Thyroid gland (tissue), 4 donors: ENCODE measurements at regions not wholly inside any gene's neighbourhood (a gene's known extent, or its start where the extent isn't known, plus 50 kb on each side); places are given as distances from the start of the nearest gene placed in this dataset.

Experiments used
- DNase-seq, 2 donors: peaks; one replicate each; pipeline ENCODE4 v3.0.0-alpha.2; 2019
- H3K27ac ChIP-seq, 3 donors: fragments of 200-600 bp; sonication (generic); 1 replicate in 2 of 3; 2 replicates in 1 of 3; pipeline ENCODE4 v1.5.1; 2016 to 2019; ENCODE audit warnings: mild to moderate bottlenecking in 1 of 3, moderate library complexity in 1 of 3
- H3K27me3 ChIP-seq: fragments of 200-600 bp; sonication (generic); one replicate; pipeline ENCODE4 v1.5.1; 2019
- H3K36me3 ChIP-seq, 2 donors: fragments of 200-600 bp; sonication (generic); one replicate each; pipeline ENCODE4 v1.5.1; 2016 to 2019
- H3K4me1 ChIP-seq, 2 donors: fragments of 200-600 bp; sonication (generic); one replicate each; pipeline ENCODE4 v1.5.1; 2017 to 2019
- H3K4me3 ChIP-seq, 3 donors: fragments of 200-600 bp; sonication (generic); replicated peaks in 1 of 3; 1 replicate in 2 of 3; 2 replicates in 1 of 3; pipeline ENCODE4 v1.5.1; 2016; ENCODE audit warnings: mild to moderate bottlenecking in 1 of 3
- H3K9me3 ChIP-seq: fragments of 200-600 bp; sonication (generic); one replicate; pipeline ENCODE4 v1.5.1; 2017
- POLR2A ChIP-seq, 2 donors: fragments of 450-650 bp; IDR thresholded peaks; one replicate each; pipeline ENCODE4 v1.6.1; 2017; ENCODE audit warnings: antibody characterized with exemption in 2 of 2, mild to moderate bottlenecking in 2 of 2, moderate library complexity in 1 of 2
- WGBS, 2 donors: methylation state at CpG; one replicate each; pipeline ENCODE4 v1.1.5; 2017; 5-methylcytosine and 5-hydroxymethylcytosine counted together
- intact Hi-C: fragments of 100-400 bp; cut with DNase I; formaldehyde crosslinking; loops from one replicate; pipeline ENCODE4 v1.15.1; 2023
- TF ChIP-seq, protein P1 (sequence below), 6 experiments: fragments of 200-600 bp in 3 of 6; fragments of 450-650 bp in 3 of 6; sonication (generic) in 3 of 6; IDR thresholded peaks; one replicate each; pipeline ENCODE4 v1.5.1; 2016 to 2019; ENCODE audit warnings: antibody characterized with exemption in 6 of 6, mild to moderate bottlenecking in 2 of 6, inconsistent platforms in 1 of 6, moderate library complexity in 1 of 6

DNA sequence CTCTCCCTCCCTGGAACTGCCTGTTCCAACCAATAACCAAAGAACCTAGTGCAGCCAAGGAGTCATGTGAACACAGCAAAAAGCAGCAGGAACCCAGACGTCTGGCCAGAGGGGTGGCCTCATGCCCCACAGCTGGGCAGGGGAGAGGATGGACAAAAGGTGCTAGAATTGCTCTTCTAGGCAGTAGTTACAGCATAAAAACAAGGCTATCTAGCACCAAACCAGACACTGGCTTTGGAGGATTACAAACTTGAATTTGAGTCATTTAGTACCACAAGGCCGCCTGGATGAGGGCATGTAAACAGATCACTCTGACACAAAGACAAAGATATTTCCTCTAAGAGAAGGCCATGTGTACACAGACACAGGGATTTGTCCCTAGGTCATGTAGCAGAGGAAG, 423.3 kb upstream of the MAF start:
- no peak overlapping the region for H3K4me3 ChIP-seq
- no peaks in the 10 kb centered on the region for H3K4me1 ChIP-seq
- 81 to 84% methylated on average over 2 of the region's 2 CpGs for WGBS, 2 donors
- no peak for TF ChIP-seq POLR2A (IDR thresholded peaks at IDR 0.05)
- TF ChIP-seq, protein P1, sequence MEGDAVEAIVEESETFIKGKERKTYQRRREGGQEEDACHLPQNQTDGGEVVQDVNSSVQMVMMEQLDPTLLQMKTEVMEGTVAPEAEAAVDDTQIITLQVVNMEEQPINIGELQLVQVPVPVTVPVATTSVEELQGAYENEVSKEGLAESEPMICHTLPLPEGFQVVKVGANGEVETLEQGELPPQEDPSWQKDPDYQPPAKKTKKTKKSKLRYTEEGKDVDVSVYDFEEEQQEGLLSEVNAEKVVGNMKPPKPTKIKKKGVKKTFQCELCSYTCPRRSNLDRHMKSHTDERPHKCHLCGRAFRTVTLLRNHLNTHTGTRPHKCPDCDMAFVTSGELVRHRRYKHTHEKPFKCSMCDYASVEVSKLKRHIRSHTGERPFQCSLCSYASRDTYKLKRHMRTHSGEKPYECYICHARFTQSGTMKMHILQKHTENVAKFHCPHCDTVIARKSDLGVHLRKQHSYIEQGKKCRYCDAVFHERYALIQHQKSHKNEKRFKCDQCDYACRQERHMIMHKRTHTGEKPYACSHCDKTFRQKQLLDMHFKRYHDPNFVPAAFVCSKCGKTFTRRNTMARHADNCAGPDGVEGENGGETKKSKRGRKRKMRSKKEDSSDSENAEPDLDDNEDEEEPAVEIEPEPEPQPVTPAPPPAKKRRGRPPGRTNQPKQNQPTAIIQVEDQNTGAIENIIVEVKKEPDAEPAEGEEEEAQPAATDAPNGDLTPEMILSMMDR (IDR thresholded peaks at IDR 0.05), result no peak
- H3K27me3 ChIP-seq, result no peaks in the 10 kb centered on the region
- no peaks in the 10 kb centered on the region for H3K9me3 ChIP-seq
- intact Hi-C loops, result no loop called here
- H3K36me3 ChIP-seq, result no peaks in the 10 kb centered on the region
- H3K27ac ChIP-seq, result no peak overlapping the region
- no peak for DNase-seq

DNA sequence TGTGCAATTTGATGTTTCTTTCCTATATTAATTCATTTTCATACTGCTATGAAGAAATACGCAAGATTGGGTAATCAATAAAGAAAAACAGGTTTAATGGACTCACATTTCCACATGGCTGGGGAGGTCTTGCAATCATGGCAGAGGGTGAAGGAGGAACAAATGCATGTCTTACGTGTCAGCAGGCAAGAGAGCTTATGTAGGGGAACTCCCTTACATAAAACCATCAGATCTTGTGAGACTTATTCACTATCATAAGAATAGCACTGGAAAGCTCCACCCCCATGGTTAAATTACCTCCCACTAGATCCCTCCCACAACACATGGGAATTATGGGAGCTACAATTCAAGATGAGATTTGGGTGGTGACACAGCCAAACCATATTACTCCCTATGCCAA, 418.9 kb upstream of the MAF start:
- intact Hi-C loops, result no loop called here
- no peaks in the 10 kb centered on the region for H3K36me3 ChIP-seq
- H3K27me3 ChIP-seq, result no peaks in the 10 kb centered on the region
- 50 to 62% methylated on average over 2 of the region's 2 CpGs for WGBS, 2 donors
- TF ChIP-seq, protein P1 (IDR thresholded peaks at IDR 0.05), result no peak
- no peak for TF ChIP-seq POLR2A (IDR thresholded peaks at IDR 0.05)
- no peak for DNase-seq
- no peaks in the 10 kb centered on the region for H3K4me1 ChIP-seq
- no peak overlapping the region for H3K4me3 ChIP-seq
- no peaks in the 10 kb centered on the region for H3K9me3 ChIP-seq
- H3K27ac ChIP-seq, result no peak overlapping the region

DNA sequence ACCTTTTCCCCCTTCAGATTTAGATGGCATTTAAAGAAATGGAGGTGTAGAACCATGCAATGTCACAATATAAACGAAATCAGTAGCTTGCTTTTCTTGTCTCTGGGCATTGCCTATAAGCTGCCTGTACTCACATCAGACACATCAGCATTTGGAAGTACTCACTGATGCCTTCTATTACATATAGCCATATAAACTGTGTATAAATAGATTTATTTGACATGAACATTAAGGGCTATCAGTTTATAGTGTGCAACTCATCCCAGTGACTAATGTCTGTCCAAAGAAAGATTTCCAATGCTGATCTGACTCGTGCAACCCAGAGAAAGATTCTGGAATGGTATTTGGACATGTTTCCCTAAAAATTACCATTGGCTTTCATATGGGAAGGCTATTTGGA, 417.9 kb upstream of the MAF start:
- intact Hi-C loops, result no loop called here
- Histone ChIP-seq H3K9me3 (no peaks in the 10 kb centered on the region), H3K36me3 (no peaks in the 10 kb centered on the region), H3K27ac (no peak overlapping the region), H3K4me3 (no peak overlapping the region), H3K4me1 (no peaks in the 10 kb centered on the region), H3K27me3 (no peaks in the 10 kb centered on the region)
- no peak for DNase-seq
- no peak for TF ChIP-seq POLR2A (IDR thresholded peaks at IDR 0.05)
- TF ChIP-seq, protein P1 (IDR thresholded peaks at IDR 0.05), result no peak
- WGBS, 2 donors, result 78 to 89% methylated on average over 2 of the region's 2 CpGs

DNA sequence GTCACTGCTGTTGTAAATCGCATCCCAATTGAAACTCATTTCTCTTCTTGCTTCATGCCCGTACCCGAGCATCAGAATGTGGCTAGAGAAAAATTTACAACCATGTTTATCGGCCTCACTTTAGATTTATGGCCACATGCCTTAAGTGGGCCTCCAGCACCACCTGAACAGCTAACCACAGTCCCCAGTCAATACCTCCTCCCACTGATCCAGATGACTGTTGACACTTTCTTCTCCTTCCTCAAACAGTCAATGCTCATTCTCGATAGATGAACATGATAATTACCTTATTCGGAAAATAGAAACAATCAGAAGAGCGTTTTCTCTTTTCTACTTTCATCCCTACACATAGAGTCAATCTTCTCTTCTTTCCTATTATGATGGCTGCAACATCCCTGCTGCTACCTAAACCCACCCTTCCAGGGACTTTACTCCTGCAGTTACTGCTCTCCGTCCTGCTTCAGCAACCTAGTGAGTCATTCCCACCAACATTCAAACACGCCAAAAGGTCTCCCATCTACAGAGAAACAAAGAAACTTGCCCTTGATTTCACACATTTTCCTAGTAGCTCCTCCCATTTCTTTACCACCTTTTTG, 416.3 kb upstream of the MAF start:
- Histone ChIP-seq H3K27me3 (no peaks in the 10 kb centered on the region), H3K4me3 (no peak overlapping the region), H3K9me3 (no peaks in the 10 kb centered on the region), H3K36me3 (no peaks in the 10 kb centered on the region), H3K27ac (no peak overlapping the region), H3K4me1 (no peaks in the 10 kb centered on the region)
- intact Hi-C loops, result no loop called here
- WGBS, 2 donors, result 87 to 89% methylated on average over 9 of the region's 9 CpGs
- no peak for DNase-seq
- TF ChIP-seq, protein P1 (IDR thresholded peaks at IDR 0.05), result no peak
- no peak for TF ChIP-seq POLR2A (IDR thresholded peaks at IDR 0.05)

DNA sequence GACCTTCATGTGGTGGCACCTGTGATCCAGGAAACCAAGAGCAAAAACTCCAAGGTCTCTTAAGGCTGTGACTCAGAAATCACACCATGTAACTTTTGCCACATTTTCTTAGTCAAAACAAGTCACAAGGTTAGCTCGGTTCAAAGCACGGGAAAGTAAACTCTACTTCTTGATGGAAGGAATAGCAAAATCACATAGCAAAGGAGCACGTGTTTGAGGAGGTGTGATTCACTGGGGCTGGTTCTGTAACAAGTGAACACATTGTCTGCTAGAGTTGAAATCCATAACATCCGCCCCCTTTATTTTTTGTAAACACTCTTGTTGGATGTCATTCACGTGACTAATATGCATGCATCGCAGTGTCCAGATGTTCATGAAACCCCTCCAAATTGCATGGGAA, 415.0 kb upstream of the MAF start:
- Histone ChIP-seq H3K27me3 (no peaks in the 10 kb centered on the region), H3K27ac (no peak overlapping the region), H3K4me1 (no peaks in the 10 kb centered on the region), H3K4me3 (no peak overlapping the region), H3K36me3 (no peaks in the 10 kb centered on the region), H3K9me3 (no peaks in the 10 kb centered on the region)
- DNase-seq, result no peak
- WGBS, 2 donors, result 89 to 92% methylated on average over 6 of the region's 6 CpGs
- intact Hi-C loops, result no loop called here
- TF ChIP-seq POLR2A (IDR thresholded peaks at IDR 0.05), result no peak
- TF ChIP-seq, protein P1 (IDR thresholded peaks at IDR 0.05), result no peak
